Activated CD4-positive, alpha-beta memory T cell treated with anti-CD3 and anti-CD28 coated beads for 36 hours (primary cell): ENCODE measurements at regions not wholly inside any gene's neighbourhood (a gene's known extent, or its start where the extent isn't known, plus 50 kb on each side); places are given as distances from the start of the nearest gene placed in this dataset.

Experiments used
- CTCF ChIA-PET: fragments of 350-600 bp; sonication (Branson Sonifier 250); formaldehyde crosslinking; loops from one replicate; lab custom pipeline; 2021; ENCODE audit warnings: antibody characterized with exemption, inconsistent platforms; lab: Charles Lee
- POLR2A ChIA-PET: fragments of 350-600 bp; sonication (Branson Sonifier 250); formaldehyde crosslinking; loops from one replicate; lab custom pipeline; 2021; ENCODE audit warnings: antibody characterized with exemption; lab: Charles Lee
- DNase-seq: peaks from one replicate; pipeline ENCODE4 v3.0.0-alpha.2; 2020
- H3K27ac Mint-ChIP-seq: one replicate; pipeline ENCODE4 v1.8.0; 2021; ENCODE audit warnings: mixed read lengths
- H3K27me3 Mint-ChIP-seq: one replicate; pipeline ENCODE4 v1.8.0; 2021; ENCODE audit warnings: mixed read lengths
- H3K36me3 Mint-ChIP-seq: one replicate; pipeline ENCODE4 v1.8.0; 2021; ENCODE audit warnings: mixed read lengths
- H3K4me1 Mint-ChIP-seq: one replicate; pipeline ENCODE4 v1.8.0; 2021; ENCODE audit warnings: low read depth, mixed read lengths
- H3K4me3 Mint-ChIP-seq: one replicate; pipeline ENCODE4 v1.8.0; 2021; ENCODE audit warnings: mild to moderate bottlenecking, mixed read lengths
- H3K9me3 Mint-ChIP-seq: one replicate; pipeline ENCODE4 v1.8.0; 2021; ENCODE audit warnings: mixed read lengths
- intact Hi-C: fragments of 100-400 bp; cut with micrococcal nuclease; formaldehyde crosslinking; loops from one replicate; pipeline ENCODE4 v1.15.1; 2023

- DNase-seq = no peak
- H3K27ac Mint-ChIP-seq = peak overlapping the region; percentile 64
- POLR2A ChIA-PET = no interaction called here
- no peaks in the 10 kb centered on the region for H3K36me3 Mint-ChIP-seq
- peaks cover 3% of the 10 kb centered on the region for H3K27me3 Mint-ChIP-seq
- no peaks in the 10 kb centered on the region for H3K9me3 Mint-ChIP-seq
- CTCF ChIA-PET = no interaction called here
- peaks cover 15% of the 10 kb centered on the region for H3K4me1 Mint-ChIP-seq
- H3K4me3 Mint-ChIP-seq = no peak overlapping the region
- intact Hi-C loops = no loop called here
These were observed 338.5 kb upstream of the KCNH8 start for GRCh38 chr3:18809640-18810305.

- DNase-seq = no peak
- intact Hi-C loops = no loop called here
- Mint-ChIP-seq H3K36me3 (no peaks in the 10 kb centered on the region), H3K4me3 (no peak overlapping the region), H3K9me3 (no peaks in the 10 kb centered on the region), H3K27ac (no peak overlapping the region), H3K4me1 (peaks cover 15% of the 10 kb centered on the region), H3K27me3 (peaks cover 9% of the 10 kb centered on the region)
- POLR2A ChIA-PET = no interaction called here
- CTCF ChIA-PET = no interaction called here
These were observed 339.9 kb upstream of the KCNH8 start for GRCh38 chr3:18808429-18808828.

GRCh38 chr3:18807593-18807992, 340.7 kb upstream of the KCNH8 start:
- H3K9me3 Mint-ChIP-seq = no peaks in the 10 kb centered on the region
- H3K27me3 Mint-ChIP-seq = peaks cover 9% of the 10 kb centered on the region
- peaks cover 15% of the 10 kb centered on the region for H3K4me1 Mint-ChIP-seq
- DNase-seq = no peak
- no peak overlapping the region for H3K27ac Mint-ChIP-seq
- intact Hi-C loops = no loop called here
- CTCF ChIA-PET = no interaction called here
- POLR2A ChIA-PET = no interaction called here
- no peaks in the 10 kb centered on the region for H3K36me3 Mint-ChIP-seq
- no peak overlapping the region for H3K4me3 Mint-ChIP-seq

- H3K4me3 Mint-ChIP-seq = no peak overlapping the region
- no peak for DNase-seq
- H3K27ac Mint-ChIP-seq = no peak overlapping the region
- H3K27me3 Mint-ChIP-seq = peaks cover 9% of the 10 kb centered on the region
- H3K36me3 Mint-ChIP-seq = no peaks in the 10 kb centered on the region
- intact Hi-C loops = no loop called here
- POLR2A ChIA-PET = no interaction called here
- CTCF ChIA-PET = no interaction called here
- peaks cover 15% of the 10 kb centered on the region for H3K4me1 Mint-ChIP-seq
- H3K9me3 Mint-ChIP-seq = no peaks in the 10 kb centered on the region
These were observed 341.7 kb upstream of the KCNH8 start for GRCh38 chr3:18806633-18807032.

GRCh38 chr3:18797378-18797777, 350.9 kb upstream of the KCNH8 start:
- peaks cover 4% of the 10 kb centered on the region for H3K9me3 Mint-ChIP-seq
- no peaks in the 10 kb centered on the region for H3K4me1 Mint-ChIP-seq
- ChIA-PET POLR2A (no interaction called here), CTCF (no interaction called here)
- H3K27me3 Mint-ChIP-seq = peaks cover 1% of the 10 kb centered on the region
- peaks cover 3% of the 10 kb centered on the region for H3K36me3 Mint-ChIP-seq
- H3K4me3 Mint-ChIP-seq = no peak overlapping the region
- intact Hi-C loops = no loop called here
- no peak overlapping the region for H3K27ac Mint-ChIP-seq
- DNase-seq = no peak

- peaks cover 3% of the 10 kb centered on the region for H3K36me3 Mint-ChIP-seq
- H3K27ac Mint-ChIP-seq = no peak overlapping the region
- no peak for DNase-seq
- intact Hi-C loops = no loop called here
- CTCF ChIA-PET = no interaction called here
- H3K9me3 Mint-ChIP-seq = peaks cover 4% of the 10 kb centered on the region
- H3K4me3 Mint-ChIP-seq = no peak overlapping the region
- no peaks in the 10 kb centered on the region for H3K27me3 Mint-ChIP-seq
- peaks cover 3% of the 10 kb centered on the region for H3K4me1 Mint-ChIP-seq
- POLR2A ChIA-PET = no interaction called here
These were observed 353.2 kb upstream of the KCNH8 start for GRCh38 chr3:18795078-18795477.

- Mint-ChIP-seq H3K27me3 (no peaks in the 10 kb centered on the region), H3K27ac (no peak overlapping the region), H3K4me1 (peaks cover 3% of the 10 kb centered on the region), H3K36me3 (no peaks in the 10 kb centered on the region), H3K4me3 (no peak overlapping the region), H3K9me3 (no peaks in the 10 kb centered on the region)
- ChIA-PET POLR2A (no interaction called here), CTCF (no interaction called here)
- intact Hi-C loops = no loop called here
- DNase-seq = no peak
These were observed 356.6 kb upstream of the KCNH8 start for GRCh38 chr3:18791752-18792151.

- no peak overlapping the region for H3K4me3 Mint-ChIP-seq
- CTCF ChIA-PET = no interaction called here
- no peak for DNase-seq
- intact Hi-C loops = no loop called here
- H3K27me3 Mint-ChIP-seq = no peaks in the 10 kb centered on the region
- H3K9me3 Mint-ChIP-seq = no peaks in the 10 kb centered on the region
- H3K4me1 Mint-ChIP-seq = peaks cover 3% of the 10 kb centered on the region
- H3K27ac Mint-ChIP-seq = no peak overlapping the region
- no peaks in the 10 kb centered on the region for H3K36me3 Mint-ChIP-seq
- POLR2A ChIA-PET = no interaction called here
These were observed 357.1 kb upstream of the KCNH8 start for GRCh38 chr3:18791182-18791581.

GRCh38 chr3:18790384-18790783, 357.9 kb upstream of the KCNH8 start:
- ChIA-PET POLR2A (interaction anchor here (1.2 kb wide), 1 partner anchor 37 kb away, joined by 3 read pairs; no protein-coding TSS in a partner anchor), CTCF (no interaction called here)
- intact Hi-C loops = no loop called here
- H3K27me3 Mint-ChIP-seq = no peaks in the 10 kb centered on the region
- no peaks in the 10 kb centered on the region for H3K9me3 Mint-ChIP-seq
- H3K36me3 Mint-ChIP-seq = no peaks in the 10 kb centered on the region
- no peak overlapping the region for H3K4me3 Mint-ChIP-seq
- peaks cover 3% of the 10 kb centered on the region for H3K4me1 Mint-ChIP-seq
- no peak overlapping the region for H3K27ac Mint-ChIP-seq
- DNase-seq = no peak

- H3K27me3 Mint-ChIP-seq = no peaks in the 10 kb centered on the region
- no peak overlapping the region for H3K4me3 Mint-ChIP-seq
- H3K27ac Mint-ChIP-seq = no peak overlapping the region
- intact Hi-C loops = no loop called here
- DNase-seq = no peak
- no peaks in the 10 kb centered on the region for H3K36me3 Mint-ChIP-seq
- POLR2A ChIA-PET = interaction anchor here (1.2 kb wide), 1 partner anchor 38 kb away, joined by 3 read pairs; no protein-coding TSS in a partner anchor
- H3K4me1 Mint-ChIP-seq = peaks cover 3% of the 10 kb centered on the region
- H3K9me3 Mint-ChIP-seq = no peaks in the 10 kb centered on the region
- CTCF ChIA-PET = no interaction called here
These were observed 358.6 kb upstream of the KCNH8 start for GRCh38 chr3:18789734-18790133.

GRCh38 chr3:18787441-18787840, 360.9 kb upstream of the KCNH8 start:
- DNase-seq = no peak
- ChIA-PET CTCF (no interaction called here), POLR2A (no interaction called here)
- no peaks in the 10 kb centered on the region for H3K27me3 Mint-ChIP-seq
- H3K9me3 Mint-ChIP-seq = no peaks in the 10 kb centered on the region
- no peak overlapping the region for H3K4me3 Mint-ChIP-seq
- H3K4me1 Mint-ChIP-seq = peaks cover 3% of the 10 kb centered on the region
- H3K27ac Mint-ChIP-seq = no peak overlapping the region
- intact Hi-C loops = loop anchor here (2.0 kb wide), 1 partner anchor 37 kb away; no protein-coding TSS in a partner anchor
- no peaks in the 10 kb centered on the region for H3K36me3 Mint-ChIP-seq

- no peaks in the 10 kb centered on the region for H3K9me3 Mint-ChIP-seq
- intact Hi-C loops = loop anchor here (2.0 kb wide), 1 partner anchor 38 kb away; no protein-coding TSS in a partner anchor
- ChIA-PET CTCF (no interaction called here), POLR2A (no interaction called here)
- no peak for DNase-seq
- H3K4me1 Mint-ChIP-seq = peaks cover 2% of the 10 kb centered on the region
- no peaks in the 10 kb centered on the region for H3K27me3 Mint-ChIP-seq
- H3K36me3 Mint-ChIP-seq = no peaks in the 10 kb centered on the region
- H3K27ac Mint-ChIP-seq = no peak overlapping the region
- H3K4me3 Mint-ChIP-seq = no peak overlapping the region
These were observed 361.5 kb upstream of the KCNH8 start for GRCh38 chr3:18786650-18787323.
